ENCODE measurements at regions not wholly inside any gene's neighbourhood (a gene's known extent, or its start where the extent isn't known, plus 50 kb on each side); places are given as distances from the start of the nearest gene placed in this dataset.
"Not testable (repeated sequence)": the region's sequence is repeated elsewhere in the genome, so short reads cannot be mapped to it uniquely, and the experiment has no call there.

GRCh38 chr2:117621326-117621725 lies 193.2 kb upstream of the DDX18 start:
- Histone ChIP-seq H3K27ac (ENCODE audit: insufficient read depth, low read length, poor library complexity, severe bottlenecking) (no peak overlapping the region), H3K9me3 (ENCODE audit: control insufficient read depth in 2 of 2, low read length in 2 of 2) (no peaks in the 10 kb centered on the region), H3K27me3 (ENCODE audit: control insufficient read depth, insufficient read depth, low read length) (peaks cover 2% of the 10 kb centered on the region), H3K4me1 (ENCODE audit: control insufficient read depth, insufficient read depth, low read length, poor library complexity, severe bottlenecking) (no peaks in the 10 kb centered on the region), H3K4me3 (ENCODE audit: low read depth, low read length) (no peak overlapping the region), H3K36me3 (ENCODE audit: control insufficient read depth, insufficient read depth, low read length) (no peaks in the 10 kb centered on the region)
- Mint-ChIP-seq H3K9me3 (peaks cover 0 to 5% (median 2%) of the 10 kb centered on the region in 7 donors), H3K36me3 (no peaks in the 10 kb centered on the region), H3K4me3 (no peak overlapping the region), H3K27ac (no peak overlapping the region), H3K4me1 (no peaks in the 10 kb centered on the region), H3K27me3 (no peaks in the 10 kb centered on the region)
- ATAC-seq (ENCODE audit: low read depth in 2 of 2), result no peak
- no peak for DNase-seq

DNA sequence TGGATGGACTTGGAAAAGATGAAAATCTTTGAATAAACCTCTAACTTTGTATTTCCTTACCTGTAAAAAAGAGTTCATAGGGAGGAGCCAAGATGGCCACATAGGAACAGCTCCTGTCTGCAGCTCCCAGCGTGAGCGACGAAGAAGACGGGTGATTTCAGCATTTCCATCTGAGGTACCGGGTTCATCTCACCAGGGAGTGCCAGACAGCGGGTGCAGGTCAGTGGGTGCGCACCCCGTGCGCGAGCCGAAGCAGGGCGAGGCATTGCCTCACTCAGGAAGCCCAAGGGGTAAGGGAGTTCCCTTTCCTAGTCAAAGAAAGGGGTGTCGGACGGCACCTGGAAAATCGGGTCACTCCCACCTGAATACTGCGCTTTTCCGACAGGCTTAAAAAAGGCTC lies 191.3 kb upstream of the DDX18 start:
- H3K27ac Mint-ChIP-seq; H3K27ac ChIP-seq (ENCODE audit: insufficient read depth, low read length, poor library complexity, severe bottlenecking); DNase-seq; ATAC-seq (ENCODE audit: low read depth in 2 of 2); H3K4me3 ChIP-seq (ENCODE audit: low read depth, low read length); H3K9me3 Mint-ChIP-seq; H3K4me1 Mint-ChIP-seq; H3K4me3 Mint-ChIP-seq; H3K4me1 ChIP-seq (ENCODE audit: control insufficient read depth, insufficient read depth, low read length, poor library complexity, severe bottlenecking); H3K27me3 Mint-ChIP-seq; H3K36me3 Mint-ChIP-seq; H3K36me3 ChIP-seq (ENCODE audit: control insufficient read depth, insufficient read depth, low read length); H3K9me3 ChIP-seq (ENCODE audit: control insufficient read depth in 2 of 2, low read length in 2 of 2); H3K27me3 ChIP-seq (ENCODE audit: control insufficient read depth, insufficient read depth, low read length): not testable (repeated sequence)

- ATAC-seq (ENCODE audit: low read depth in 2 of 2) (no peak), DNase-seq (no peak)
- Mint-ChIP-seq H3K9me3 (peaks cover 0 to 5% (median 3%) of the 10 kb centered on the region in 7 donors), H3K27me3 (no peaks in the 10 kb centered on the region), H3K36me3 (no peaks in the 10 kb centered on the region), H3K27ac (no peak overlapping the region), H3K4me1 (no peaks in the 10 kb centered on the region), H3K4me3 (no peak overlapping the region)
- no peaks in the 10 kb centered on the region for H3K27me3 ChIP-seq (ENCODE audit: control insufficient read depth, insufficient read depth, low read length)
- H3K27ac ChIP-seq (ENCODE audit: insufficient read depth, low read length, poor library complexity, severe bottlenecking), result no peak overlapping the region
- H3K4me3 ChIP-seq (ENCODE audit: low read depth, low read length), result no peak overlapping the region
- no peaks in the 10 kb centered on the region for H3K36me3 ChIP-seq (ENCODE audit: control insufficient read depth, insufficient read depth, low read length)
- H3K4me1 ChIP-seq (ENCODE audit: control insufficient read depth, insufficient read depth, low read length, poor library complexity, severe bottlenecking), result no peaks in the 10 kb centered on the region
- H3K9me3 ChIP-seq (ENCODE audit: control insufficient read depth in 2 of 2, low read length in 2 of 2), result no peaks in the 10 kb centered on the region
Measured at GRCh38 chr2:117631152-117631945, 183.1 kb upstream of the DDX18 start.

DNA sequence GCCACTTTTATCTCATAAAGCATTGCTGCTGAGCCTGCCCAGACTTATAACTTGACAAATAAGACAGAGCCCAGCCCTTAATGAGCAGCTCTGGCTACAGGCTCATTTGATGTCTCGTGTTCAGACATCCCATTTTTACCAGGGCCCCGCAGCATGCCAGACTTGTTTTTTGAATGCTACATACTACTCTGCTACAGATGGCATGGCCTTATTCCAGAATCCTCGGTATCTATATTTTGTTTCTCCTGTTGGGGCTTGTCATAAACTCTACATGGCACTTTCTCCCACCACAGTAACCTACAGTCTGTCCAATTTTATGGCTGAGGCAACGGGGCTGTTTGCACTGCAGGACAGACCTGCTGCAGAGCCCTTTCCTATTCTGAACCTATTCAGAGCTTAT lies 179.0 kb upstream of the DDX18 start:
- Mint-ChIP-seq H3K9me3 (peaks cover 0 to 7% (median 2%) of the 10 kb centered on the region in 7 donors), H3K27ac (no peak overlapping the region), H3K36me3 (no peaks in the 10 kb centered on the region), H3K27me3 (no peaks in the 10 kb centered on the region), H3K4me1 (no peaks in the 10 kb centered on the region), H3K4me3 (no peak overlapping the region)
- Histone ChIP-seq H3K36me3 (ENCODE audit: control insufficient read depth, insufficient read depth, low read length) (no peaks in the 10 kb centered on the region), H3K9me3 (ENCODE audit: control insufficient read depth in 2 of 2, low read length in 2 of 2) (no peaks in the 10 kb centered on the region), H3K4me1 (ENCODE audit: control insufficient read depth, insufficient read depth, low read length, poor library complexity, severe bottlenecking) (no peaks in the 10 kb centered on the region), H3K27me3 (ENCODE audit: control insufficient read depth, insufficient read depth, low read length) (no peaks in the 10 kb centered on the region), H3K27ac (ENCODE audit: insufficient read depth, low read length, poor library complexity, severe bottlenecking) (no peak overlapping the region), H3K4me3 (ENCODE audit: low read depth, low read length) (no peak overlapping the region)
- DNase-seq, result no peak
- no peak for ATAC-seq (ENCODE audit: low read depth in 2 of 2)

GRCh38 chr2:117639401-117639800 lies 175.1 kb upstream of the DDX18 start:
- Histone ChIP-seq H3K27me3 (ENCODE audit: control insufficient read depth, insufficient read depth, low read length) (no peaks in the 10 kb centered on the region), H3K9me3 (ENCODE audit: control insufficient read depth in 2 of 2, low read length in 2 of 2) (no peaks in the 10 kb centered on the region), H3K27ac (ENCODE audit: insufficient read depth, low read length, poor library complexity, severe bottlenecking) (no peak overlapping the region), H3K4me1 (ENCODE audit: control insufficient read depth, insufficient read depth, low read length, poor library complexity, severe bottlenecking) (no peaks in the 10 kb centered on the region), H3K4me3 (ENCODE audit: low read depth, low read length) (no peak overlapping the region), H3K36me3 (ENCODE audit: control insufficient read depth, insufficient read depth, low read length) (no peaks in the 10 kb centered on the region)
- peaks cover 0 to 6% (median 0%) of the 10 kb centered on the region in 7 donors for H3K9me3 Mint-ChIP-seq
- H3K36me3 Mint-ChIP-seq, result no peaks in the 10 kb centered on the region
- ATAC-seq (ENCODE audit: low read depth in 2 of 2) (no peak), DNase-seq (no peak)
- no peak overlapping the region for H3K4me3 Mint-ChIP-seq
- no peaks in the 10 kb centered on the region for H3K27me3 Mint-ChIP-seq
- no peak overlapping the region for H3K27ac Mint-ChIP-seq
- H3K4me1 Mint-ChIP-seq, result no peaks in the 10 kb centered on the region

GRCh38 chr2:117644403-117644802 lies 170.1 kb upstream of the DDX18 start:
- Mint-ChIP-seq H3K27ac (no peak overlapping the region), H3K4me1 (no peaks in the 10 kb centered on the region), H3K36me3 (no peaks in the 10 kb centered on the region), H3K4me3 (no peak overlapping the region), H3K27me3 (no peaks in the 10 kb centered on the region), H3K9me3 (peaks cover 0 to 14% (median 0%) of the 10 kb centered on the region in 7 donors)
- Histone ChIP-seq H3K27me3 (ENCODE audit: control insufficient read depth, insufficient read depth, low read length) (no peaks in the 10 kb centered on the region), H3K4me3 (ENCODE audit: low read depth, low read length) (no peak overlapping the region), H3K36me3 (ENCODE audit: control insufficient read depth, insufficient read depth, low read length) (no peaks in the 10 kb centered on the region), H3K4me1 (ENCODE audit: control insufficient read depth, insufficient read depth, low read length, poor library complexity, severe bottlenecking) (no peaks in the 10 kb centered on the region), H3K9me3 (ENCODE audit: control insufficient read depth in 2 of 2, low read length in 2 of 2) (no peaks in the 10 kb centered on the region), H3K27ac (ENCODE audit: insufficient read depth, low read length, poor library complexity, severe bottlenecking) (no peak overlapping the region)
- no peak for DNase-seq
- no peak for ATAC-seq (ENCODE audit: low read depth in 2 of 2)

- Histone ChIP-seq H3K4me3 (ENCODE audit: low read depth, low read length) (no peak overlapping the region), H3K27ac (ENCODE audit: insufficient read depth, low read length, poor library complexity, severe bottlenecking) (no peak overlapping the region), H3K36me3 (ENCODE audit: control insufficient read depth, insufficient read depth, low read length) (no peaks in the 10 kb centered on the region), H3K4me1 (ENCODE audit: control insufficient read depth, insufficient read depth, low read length, poor library complexity, severe bottlenecking) (no peaks in the 10 kb centered on the region), H3K9me3 (ENCODE audit: control insufficient read depth in 2 of 2, low read length in 2 of 2) (no peaks in the 10 kb centered on the region), H3K27me3 (ENCODE audit: control insufficient read depth, insufficient read depth, low read length) (no peaks in the 10 kb centered on the region)
- no peak for ATAC-seq (ENCODE audit: low read depth in 2 of 2)
- H3K4me3 Mint-ChIP-seq, result no peak overlapping the region
- no peaks in the 10 kb centered on the region for H3K4me1 Mint-ChIP-seq
- H3K27ac Mint-ChIP-seq, result no peak overlapping the region
- no peaks in the 10 kb centered on the region for H3K36me3 Mint-ChIP-seq
- H3K9me3 Mint-ChIP-seq, result peaks cover 0 to 12% (median 0%) of the 10 kb centered on the region in 7 donors
- DNase-seq, result no peak
- no peaks in the 10 kb centered on the region for H3K27me3 Mint-ChIP-seq
Measured at GRCh38 chr2:117645458-117645857, 169.0 kb upstream of the DDX18 start.

GRCh38 chr2:117646099-117646498 lies 168.4 kb upstream of the DDX18 start:
- ATAC-seq (ENCODE audit: low read depth in 2 of 2) (no peak), DNase-seq (no peak)
- H3K27ac ChIP-seq (ENCODE audit: insufficient read depth, low read length, poor library complexity, severe bottlenecking), result no peak overlapping the region
- no peaks in the 10 kb centered on the region for H3K36me3 ChIP-seq (ENCODE audit: control insufficient read depth, insufficient read depth, low read length)
- H3K36me3 Mint-ChIP-seq, result no peaks in the 10 kb centered on the region
- no peak overlapping the region for H3K27ac Mint-ChIP-seq
- no peaks in the 10 kb centered on the region for H3K4me1 Mint-ChIP-seq
- H3K27me3 ChIP-seq (ENCODE audit: control insufficient read depth, insufficient read depth, low read length), result no peaks in the 10 kb centered on the region
- peaks cover 0 to 8% (median 0%) of the 10 kb centered on the region in 7 donors for H3K9me3 Mint-ChIP-seq
- H3K27me3 Mint-ChIP-seq, result no peaks in the 10 kb centered on the region
- no peaks in the 10 kb centered on the region for H3K9me3 ChIP-seq (ENCODE audit: control insufficient read depth in 2 of 2, low read length in 2 of 2)
- no peaks in the 10 kb centered on the region for H3K4me1 ChIP-seq (ENCODE audit: control insufficient read depth, insufficient read depth, low read length, poor library complexity, severe bottlenecking)
- no peak overlapping the region for H3K4me3 ChIP-seq (ENCODE audit: low read depth, low read length)
- H3K4me3 Mint-ChIP-seq, result no peak overlapping the region
